Stimulated activated CD4-positive, alpha-beta T cell treated with anti-CD3 and anti-CD28 coated beads, TNF-alpha, amount 100 ng/mL, for 24 hours (primary cell): ENCODE measurements at regions not wholly inside any gene's neighbourhood (a gene's known extent, or its start where the extent isn't known, plus 50 kb on each side); places are given as distances from the start of the nearest gene placed in this dataset.
"Not testable (repeated sequence)": the region's sequence is repeated elsewhere in the genome, so short reads cannot be mapped to it uniquely, and the experiment has no call there.

Experiments
- DNase-seq, 3 experiments: peaks; one replicate each; pipeline ENCODE4 v3.0.0-alpha.2; 2020; ENCODE audit warnings: low read depth in 3 of 3

- DNase-seq: no peak
Measured at GRCh38 chrX:106356580-106356979, 188.5 kb downstream of the PWWP3B start.

DNA sequence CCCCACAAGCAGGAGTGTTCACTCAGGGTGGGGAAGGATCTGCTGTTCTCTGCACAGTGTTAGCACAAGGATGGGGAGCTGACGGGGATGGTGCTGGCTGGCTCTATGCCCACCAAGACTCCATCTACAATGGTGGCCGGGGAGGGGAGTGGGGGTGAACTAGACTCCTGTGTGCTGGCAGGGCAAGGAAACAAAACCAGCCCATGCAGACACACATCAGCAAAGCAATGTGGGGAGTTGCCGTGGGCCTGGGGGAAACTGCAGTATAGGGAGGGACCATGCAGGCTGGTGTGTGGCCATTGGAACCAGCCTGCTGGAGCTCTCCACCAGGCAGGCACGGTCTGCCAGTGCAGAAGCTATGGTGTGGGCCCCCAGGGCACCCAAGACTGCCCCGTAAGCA lies 195.1 kb downstream of the PWWP3B start:
- DNase-seq: no peak

GRCh38 chrX:106378616-106379015 lies 210.5 kb downstream of the PWWP3B start:
- DNase-seq: no peak

- DNase-seq: no peak
Measured at GRCh38 chrX:106391284-106391911, 220.4 kb upstream of the RADX start.

DNA sequence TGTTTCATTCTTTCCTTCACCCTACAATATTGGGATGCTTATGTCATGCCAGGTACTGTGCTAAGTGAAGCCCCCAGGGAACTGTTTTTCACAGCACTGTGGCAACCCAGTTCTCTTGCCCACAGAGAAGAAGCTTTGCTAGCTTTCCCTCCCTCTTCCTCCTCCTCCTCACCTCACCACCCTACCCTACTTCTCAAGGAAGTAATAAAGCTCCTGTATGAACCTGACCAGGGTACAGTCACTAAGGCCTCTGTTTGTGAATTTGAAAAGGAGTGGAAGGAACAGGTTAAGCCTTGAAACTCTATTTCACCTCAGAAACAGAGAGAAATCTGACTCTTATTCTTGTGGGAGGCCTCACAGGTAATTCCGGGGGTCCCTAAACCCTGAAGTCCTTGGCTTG lies 219.4 kb upstream of the RADX start:
- no peak for DNase-seq

DNA sequence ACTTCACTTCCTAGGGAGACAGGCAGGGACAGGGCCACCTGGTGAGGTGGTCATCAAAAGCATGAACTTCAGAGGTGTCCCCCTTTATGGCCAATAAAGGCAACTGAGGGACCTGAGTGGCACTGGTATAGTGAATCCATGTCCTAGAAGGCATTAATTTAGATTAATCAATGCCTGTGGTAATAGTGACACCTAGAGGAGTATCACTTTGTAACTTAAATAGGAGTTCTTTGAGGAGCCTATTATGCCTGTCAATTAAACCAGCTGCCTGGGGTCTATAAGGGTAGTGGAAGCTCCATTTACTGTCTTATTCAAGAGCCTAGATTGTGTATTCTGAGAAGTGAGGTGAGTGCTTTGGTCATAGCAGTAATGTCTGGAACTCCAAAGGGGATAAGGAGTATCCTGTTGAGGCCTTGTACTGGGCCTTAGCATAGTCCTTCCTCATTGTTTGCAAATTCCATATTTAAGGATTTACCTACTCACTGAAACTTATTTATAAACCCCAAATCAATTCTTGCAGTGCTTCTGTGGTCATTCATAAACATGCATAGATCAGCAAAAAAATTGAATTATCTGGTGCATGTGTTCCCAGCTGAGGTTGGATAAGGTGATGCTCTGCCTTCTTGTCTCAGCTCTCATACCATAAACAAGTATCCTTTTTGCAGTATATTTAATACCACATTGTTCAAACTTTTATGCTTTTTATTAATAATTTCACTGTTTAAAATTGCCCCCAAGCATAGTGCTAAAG lies 213.8 kb upstream of the RADX start:
- DNase-seq: no peak

GRCh38 chrX:106401965-106402559 lies 209.7 kb upstream of the RADX start:
- no peak for DNase-seq

GRCh38 chrX:106404512-106404911 lies 207.3 kb upstream of the RADX start:
- no peak for DNase-seq

- no peak for DNase-seq
Measured at GRCh38 chrX:106415276-106415895, 196.4 kb upstream of the RADX start.

- no peak for DNase-seq
Measured at GRCh38 chrX:106436691-106437090, 175.1 kb upstream of the RADX start.

GRCh38 chrX:106437407-106437806 lies 174.4 kb upstream of the RADX start:
- DNase-seq: no peak

DNA sequence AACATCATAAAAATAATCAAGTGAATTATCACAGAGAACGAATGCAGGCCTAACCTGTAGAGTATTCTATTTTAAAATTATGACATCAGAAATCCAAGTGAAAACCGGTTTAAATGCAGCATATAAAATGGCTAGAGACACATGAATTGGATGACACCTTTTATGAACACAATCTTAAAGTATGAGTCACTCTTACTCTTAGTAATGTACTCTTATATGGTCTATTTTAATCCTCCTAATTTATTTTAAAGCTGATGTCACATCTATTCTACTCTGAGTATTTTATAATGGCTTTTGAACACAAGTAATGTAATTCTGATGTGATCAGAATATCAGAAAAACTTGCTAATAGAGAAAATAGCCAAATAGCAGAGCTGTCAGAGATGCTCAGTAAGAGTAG lies 161.4 kb upstream of the RADX start:
- no peak for DNase-seq

GRCh38 chrX:106451933-106452332 lies 159.8 kb upstream of the RADX start:
- DNase-seq: no peak

DNA sequence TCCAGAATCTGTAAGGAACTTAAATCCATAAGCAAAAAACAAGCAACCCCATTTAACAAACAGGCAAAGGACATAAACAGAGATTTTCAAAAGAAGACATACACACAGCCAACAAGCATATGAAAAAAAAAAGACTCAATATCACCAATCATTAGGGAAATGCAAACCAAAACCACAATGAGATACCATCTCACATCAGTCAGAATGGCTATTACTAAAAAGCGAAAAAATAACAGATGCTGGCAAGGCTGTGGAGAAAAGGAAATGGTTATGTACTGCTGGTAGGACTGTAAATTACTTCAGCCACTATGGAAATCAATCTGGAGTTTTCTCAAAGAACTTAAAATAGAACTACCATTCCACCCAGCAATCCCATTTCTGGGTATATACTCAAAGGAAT lies 156.8 kb upstream of the RADX start:
- DNase-seq: no peak

DNA sequence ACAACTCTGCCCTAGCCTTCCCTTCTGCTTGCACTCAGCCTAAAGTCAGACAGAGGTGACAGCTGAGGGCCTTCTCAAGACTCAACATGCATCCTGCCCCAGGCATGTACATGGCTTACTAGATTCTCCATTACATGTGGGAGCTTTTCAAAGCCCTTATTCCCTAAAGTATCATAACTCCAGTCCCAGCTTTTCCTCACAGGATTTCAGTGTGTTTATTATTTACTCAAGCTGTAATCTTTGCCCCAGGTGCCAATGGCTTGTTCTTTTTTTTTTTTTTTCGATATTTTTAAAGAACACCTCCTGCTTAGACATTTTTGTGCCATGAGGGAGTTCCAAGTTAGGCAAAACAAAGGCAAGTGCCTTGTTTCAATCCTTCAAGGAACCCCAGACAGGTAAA lies 154.0 kb upstream of the RADX start:
- no peak for DNase-seq

GRCh38 chrX:106467422-106467821 lies 144.4 kb upstream of the RADX start:
- DNase-seq: no peak

DNA sequence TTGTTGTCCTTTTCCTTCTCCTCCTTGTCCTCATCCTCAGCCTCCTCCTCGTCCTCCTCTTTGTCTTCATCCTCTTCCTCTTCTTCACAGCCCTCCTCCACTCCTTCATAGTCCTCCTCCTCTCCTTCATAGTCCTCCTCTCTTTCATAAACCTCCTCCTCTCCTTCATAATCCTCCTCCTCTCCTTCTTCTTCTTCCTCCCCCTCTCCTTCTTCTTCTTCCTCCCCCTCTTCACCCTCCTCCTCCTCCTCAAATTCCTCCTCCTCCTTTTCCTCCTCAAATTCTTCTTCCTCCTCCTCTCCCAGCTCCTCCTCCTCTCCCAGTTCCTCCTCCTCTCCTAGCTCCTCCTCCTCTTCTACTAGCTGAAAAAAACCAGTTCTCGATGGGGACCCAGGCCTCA lies 143.8 kb upstream of the RADX start:
- no peak for DNase-seq

- no peak for DNase-seq
Measured at GRCh38 chrX:106468433-106468832, 143.3 kb upstream of the RADX start.

- DNase-seq: no peak
Measured at GRCh38 chrX:106479920-106480319, 131.9 kb upstream of the RADX start.

DNA sequence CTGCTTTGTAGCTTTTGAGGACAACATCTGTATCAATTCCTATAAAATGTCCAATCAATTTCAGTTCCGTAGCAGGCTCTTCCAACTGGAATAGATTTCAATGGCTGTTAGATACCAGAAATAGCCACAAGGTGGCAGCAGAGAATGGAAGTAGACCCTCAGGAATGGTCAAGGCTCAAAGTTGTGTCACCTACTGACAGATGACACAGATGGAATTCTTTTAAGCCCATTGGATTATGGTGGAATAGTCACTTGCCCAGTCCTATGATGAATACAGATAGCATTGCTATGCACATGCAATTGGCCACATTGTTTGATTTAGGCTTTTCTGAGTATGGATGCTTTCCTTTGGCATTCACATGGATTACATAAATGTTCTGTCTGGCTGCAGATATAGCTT lies 130.4 kb upstream of the RADX start:
- peak in 2 of 3 experiments; percentile 4 to 25 for DNase-seq

- peak in 1 of 3 experiments; percentile 1 for DNase-seq
Measured at GRCh38 chrX:106484233-106484632, 127.5 kb upstream of the RADX start.

DNA sequence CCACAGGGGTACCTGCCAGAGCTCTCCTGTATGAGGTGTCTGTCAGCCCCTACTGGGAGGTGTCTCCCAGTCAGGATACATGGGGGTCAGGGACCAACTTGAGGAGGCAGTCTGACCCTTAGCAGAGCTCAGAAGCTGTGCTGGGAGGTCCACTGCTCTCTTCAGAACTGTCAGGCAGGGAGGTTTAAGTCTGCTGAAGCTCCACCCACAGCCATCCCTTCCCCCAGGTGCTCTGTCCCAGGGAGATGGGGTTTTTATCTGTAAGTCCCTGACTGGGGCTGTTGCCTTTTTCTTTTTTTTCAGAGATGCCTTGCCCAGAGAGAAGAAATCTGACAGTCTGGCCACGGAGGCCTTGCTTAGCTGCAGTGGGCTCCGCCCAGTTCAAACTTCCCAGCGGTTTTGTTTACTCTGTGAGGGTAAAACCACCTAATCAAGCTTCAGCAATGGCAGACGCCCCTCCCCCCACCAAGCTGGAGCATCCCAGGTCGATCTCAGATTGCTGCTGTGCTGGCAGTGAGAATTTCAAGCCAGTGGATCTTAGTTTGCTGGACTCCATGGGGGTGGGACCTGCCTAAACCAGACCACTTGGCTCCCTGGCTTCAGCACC lies 118.5 kb upstream of the RADX start:
- DNase-seq: not testable (repeated sequence)
